ENCODE measurements at regions not wholly inside any gene's neighbourhood (a gene's known extent, or its start where the extent isn't known, plus 50 kb on each side); places are given as distances from the start of the nearest gene placed in this dataset.
A peak's percentile ranks its signal among the peaks of the same experiment; 100 is the strongest.

DNA sequence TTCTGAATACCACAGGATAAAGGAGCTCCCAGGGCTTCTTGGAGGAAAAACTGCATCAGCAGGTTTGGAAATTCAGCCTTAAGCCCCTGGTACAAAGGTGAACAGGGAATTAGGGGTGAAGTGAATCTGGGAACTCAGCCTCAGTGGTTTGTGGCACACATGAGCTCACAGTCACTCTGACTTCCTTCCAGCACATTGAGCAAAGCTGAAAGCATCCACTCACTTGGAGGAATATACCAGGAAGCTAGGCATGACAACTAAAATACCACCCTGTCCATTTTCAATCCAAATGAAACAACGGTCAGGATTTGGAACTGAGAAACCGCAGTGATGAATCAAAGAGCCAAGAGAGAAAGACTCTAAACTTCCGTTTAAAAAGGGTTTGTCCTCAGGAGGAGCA lies 216.1 kb downstream of the ICOS start:
- H2AFZ ChIP-seq (ENCODE audit: low read depth, low read length): no peak overlapping the region
- TF ChIP-seq, protein P1, sequence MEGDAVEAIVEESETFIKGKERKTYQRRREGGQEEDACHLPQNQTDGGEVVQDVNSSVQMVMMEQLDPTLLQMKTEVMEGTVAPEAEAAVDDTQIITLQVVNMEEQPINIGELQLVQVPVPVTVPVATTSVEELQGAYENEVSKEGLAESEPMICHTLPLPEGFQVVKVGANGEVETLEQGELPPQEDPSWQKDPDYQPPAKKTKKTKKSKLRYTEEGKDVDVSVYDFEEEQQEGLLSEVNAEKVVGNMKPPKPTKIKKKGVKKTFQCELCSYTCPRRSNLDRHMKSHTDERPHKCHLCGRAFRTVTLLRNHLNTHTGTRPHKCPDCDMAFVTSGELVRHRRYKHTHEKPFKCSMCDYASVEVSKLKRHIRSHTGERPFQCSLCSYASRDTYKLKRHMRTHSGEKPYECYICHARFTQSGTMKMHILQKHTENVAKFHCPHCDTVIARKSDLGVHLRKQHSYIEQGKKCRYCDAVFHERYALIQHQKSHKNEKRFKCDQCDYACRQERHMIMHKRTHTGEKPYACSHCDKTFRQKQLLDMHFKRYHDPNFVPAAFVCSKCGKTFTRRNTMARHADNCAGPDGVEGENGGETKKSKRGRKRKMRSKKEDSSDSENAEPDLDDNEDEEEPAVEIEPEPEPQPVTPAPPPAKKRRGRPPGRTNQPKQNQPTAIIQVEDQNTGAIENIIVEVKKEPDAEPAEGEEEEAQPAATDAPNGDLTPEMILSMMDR (IDR thresholded peaks at IDR 0.05; ENCODE audit: insufficient read depth, low read depth, low read length): no peak
- no peak for TF ChIP-seq EZH2 (IDR thresholded peaks at IDR 0.05; ENCODE audit: insufficient read depth, low read length)
- no peaks in the 10 kb centered on the region for H4K20me1 ChIP-seq (ENCODE audit: insufficient read depth, low read length)
- peaks cover 6% of the 10 kb centered on the region for H3K27me3 Mint-ChIP-seq (ENCODE audit: low read depth, unreplicated experiment)
- H3K4me1 Mint-ChIP-seq (ENCODE audit: low read depth, unreplicated experiment): no peaks in the 10 kb centered on the region
- no peaks in the 10 kb centered on the region for H3K36me3 Mint-ChIP-seq (ENCODE audit: low read depth, unreplicated experiment)
- H3K9ac ChIP-seq (ENCODE audit: low read length): no peak overlapping the region
- H3K27me3 ChIP-seq (ENCODE audit: insufficient read depth, low read length): peaks cover 2% of the 10 kb centered on the region
- H3K4me3 Mint-ChIP-seq (ENCODE audit: unreplicated experiment): no peak overlapping the region
- no peak overlapping the region for H3K4me3 ChIP-seq (ENCODE audit: insufficient read depth, low read depth, low read length)
- no peaks in the 10 kb centered on the region for H3K36me3 ChIP-seq (ENCODE audit: insufficient read depth, low read length)
- no peaks in the 10 kb centered on the region for H3K79me2 ChIP-seq (ENCODE audit: insufficient read depth, low read length)
- no peaks in the 10 kb centered on the region for H3K9me3 ChIP-seq (ENCODE audit: insufficient read depth, low read depth, low read length)
- H3K9me3 Mint-ChIP-seq (ENCODE audit: unreplicated experiment): peaks cover 4% of the 10 kb centered on the region
- FAIRE-seq (no peak), DNase-seq (ENCODE audit: low read depth) (peak; percentile 3)
- H3K27ac ChIP-seq (ENCODE audit: low read depth, low read length): no peak overlapping the region
- H3K4me2 ChIP-seq (ENCODE audit: low read length): no peak overlapping the region
- no peaks in the 10 kb centered on the region for H3K4me1 ChIP-seq (ENCODE audit: insufficient read depth, low read length)
- no peak overlapping the region for H3K27ac Mint-ChIP-seq (ENCODE audit: unreplicated experiment)

DNA sequence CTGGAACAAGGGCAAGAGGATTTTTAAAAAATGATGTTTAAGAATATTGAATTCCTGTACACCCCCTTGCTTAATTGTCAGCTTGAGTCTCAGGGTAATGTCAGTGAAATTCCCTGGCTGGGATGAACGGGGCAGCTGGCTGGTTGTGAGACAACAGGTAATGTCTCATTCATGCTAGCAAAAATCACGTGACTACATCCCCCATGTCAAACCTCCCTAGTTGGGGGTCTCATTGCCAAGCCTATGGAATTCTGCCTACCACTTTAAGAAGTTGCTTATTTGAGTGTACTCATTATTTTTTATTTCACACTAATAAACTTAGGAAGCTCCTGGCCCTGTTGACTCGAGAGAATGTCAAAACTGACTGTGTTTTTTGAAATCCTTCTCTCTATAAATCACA lies 218.3 kb downstream of the ICOS start:
- Mint-ChIP-seq H3K9me3 (ENCODE audit: unreplicated experiment) (peaks cover 4% of the 10 kb centered on the region), H3K4me1 (ENCODE audit: low read depth, unreplicated experiment) (no peaks in the 10 kb centered on the region), H3K4me3 (ENCODE audit: unreplicated experiment) (no peak overlapping the region), H3K36me3 (ENCODE audit: low read depth, unreplicated experiment) (no peaks in the 10 kb centered on the region), H3K27me3 (ENCODE audit: low read depth, unreplicated experiment) (peaks cover 6% of the 10 kb centered on the region), H3K27ac (ENCODE audit: unreplicated experiment) (no peak overlapping the region)
- DNase-seq (ENCODE audit: low read depth) (no peak), FAIRE-seq (no peak)
- Histone ChIP-seq H3K79me2 (ENCODE audit: insufficient read depth, low read length) (no peaks in the 10 kb centered on the region), H3K36me3 (ENCODE audit: insufficient read depth, low read length) (no peaks in the 10 kb centered on the region), H3K4me1 (ENCODE audit: insufficient read depth, low read length) (no peaks in the 10 kb centered on the region), H3K9ac (ENCODE audit: low read length) (no peak overlapping the region), H3K4me2 (ENCODE audit: low read length) (no peak overlapping the region), H3K27me3 (ENCODE audit: insufficient read depth, low read length) (peaks cover 2% of the 10 kb centered on the region), H3K9me3 (ENCODE audit: insufficient read depth, low read depth, low read length) (no peaks in the 10 kb centered on the region), H2AFZ (ENCODE audit: low read depth, low read length) (no peak overlapping the region), H4K20me1 (ENCODE audit: insufficient read depth, low read length) (no peaks in the 10 kb centered on the region), H3K27ac (ENCODE audit: low read depth, low read length) (no peak overlapping the region), H3K4me3 (ENCODE audit: insufficient read depth, low read depth, low read length) (no peak overlapping the region)
- TF ChIP-seq, protein P1 (IDR thresholded peaks at IDR 0.05; ENCODE audit: insufficient read depth, low read depth, low read length): no peak
- TF ChIP-seq EZH2 (IDR thresholded peaks at IDR 0.05; ENCODE audit: insufficient read depth, low read length): no peak

DNA sequence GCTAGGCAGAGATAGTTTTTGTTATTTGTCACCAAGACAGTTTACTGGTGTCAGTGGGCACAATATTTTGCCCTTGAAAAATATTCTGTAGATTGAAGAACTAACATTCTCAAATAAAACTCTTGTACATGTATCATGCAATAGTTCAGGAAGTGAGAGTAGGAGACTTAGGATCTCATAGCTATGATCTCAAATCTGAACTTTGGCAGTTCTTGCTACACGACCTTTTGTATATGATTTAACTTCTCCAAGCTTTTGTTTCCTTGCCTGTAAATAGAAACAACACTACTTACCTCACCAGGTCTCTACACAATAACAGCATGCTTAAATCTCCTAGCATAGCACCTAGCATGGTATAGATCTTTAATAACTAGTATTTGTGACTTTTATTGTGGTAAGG lies 219.9 kb downstream of the ICOS start:
- Mint-ChIP-seq H3K4me3 (ENCODE audit: unreplicated experiment) (no peak overlapping the region), H3K9me3 (ENCODE audit: unreplicated experiment) (peaks cover 4% of the 10 kb centered on the region), H3K27ac (ENCODE audit: unreplicated experiment) (no peak overlapping the region), H3K27me3 (ENCODE audit: low read depth, unreplicated experiment) (no peaks in the 10 kb centered on the region), H3K4me1 (ENCODE audit: low read depth, unreplicated experiment) (peaks cover 3% of the 10 kb centered on the region), H3K36me3 (ENCODE audit: low read depth, unreplicated experiment) (no peaks in the 10 kb centered on the region)
- Histone ChIP-seq H4K20me1 (ENCODE audit: insufficient read depth, low read length) (no peaks in the 10 kb centered on the region), H3K9ac (ENCODE audit: low read length) (no peak overlapping the region), H3K79me2 (ENCODE audit: insufficient read depth, low read length) (no peaks in the 10 kb centered on the region), H2AFZ (ENCODE audit: low read depth, low read length) (no peak overlapping the region), H3K27me3 (ENCODE audit: insufficient read depth, low read length) (peaks cover 2% of the 10 kb centered on the region), H3K4me2 (ENCODE audit: low read length) (no peak overlapping the region), H3K4me3 (ENCODE audit: insufficient read depth, low read depth, low read length) (no peak overlapping the region), H3K27ac (ENCODE audit: low read depth, low read length) (no peak overlapping the region), H3K9me3 (ENCODE audit: insufficient read depth, low read depth, low read length) (no peaks in the 10 kb centered on the region), H3K36me3 (ENCODE audit: insufficient read depth, low read length) (no peaks in the 10 kb centered on the region), H3K4me1 (ENCODE audit: insufficient read depth, low read length) (no peaks in the 10 kb centered on the region)
- DNase-seq (ENCODE audit: low read depth) (no peak), FAIRE-seq (no peak)
- TF ChIP-seq EZH2 (IDR thresholded peaks at IDR 0.05; ENCODE audit: insufficient read depth, low read length): no peak
- TF ChIP-seq, protein P1 (IDR thresholded peaks at IDR 0.05; ENCODE audit: insufficient read depth, low read depth, low read length): no peak
